Activated CD4-positive, CD25-positive, alpha-beta regulatory T cell treated with anti-CD3 and anti-CD28 coated beads, Interleukin-2, amount 50 U/mL, for 72 hours (primary cell): ENCODE measurements at regions not wholly inside any gene's neighbourhood (a gene's known extent, or its start where the extent isn't known, plus 50 kb on each side); places are given as distances from the start of the nearest gene placed in this dataset.
"Not testable (repeated sequence)": the region's sequence is repeated elsewhere in the genome, so short reads cannot be mapped to it uniquely, and the experiment has no call there.

ENCODE experiments used
- DNase-seq: peaks from one replicate; pipeline ENCODE4 v3.0.0; 2021

DNA sequence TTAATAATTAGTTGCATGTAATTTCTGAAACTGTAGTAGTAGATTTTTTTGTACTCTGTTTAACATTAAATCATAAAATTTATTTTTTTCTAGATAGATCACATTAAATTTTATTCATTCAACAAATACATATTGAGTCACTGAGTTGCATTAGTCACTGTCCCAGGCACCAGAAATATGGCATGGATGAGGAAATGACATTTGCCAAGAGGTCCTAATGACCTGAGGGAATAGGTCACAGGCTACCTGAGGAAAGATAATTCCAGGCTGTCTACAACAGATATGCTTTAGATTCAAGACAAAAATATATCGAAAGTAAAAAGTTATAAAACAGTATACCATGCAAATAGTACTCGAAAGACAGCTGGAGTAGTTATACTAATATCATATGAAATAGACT, 852.4 kb upstream of the ACVR2A start:
- DNase-seq = no peak

DNA sequence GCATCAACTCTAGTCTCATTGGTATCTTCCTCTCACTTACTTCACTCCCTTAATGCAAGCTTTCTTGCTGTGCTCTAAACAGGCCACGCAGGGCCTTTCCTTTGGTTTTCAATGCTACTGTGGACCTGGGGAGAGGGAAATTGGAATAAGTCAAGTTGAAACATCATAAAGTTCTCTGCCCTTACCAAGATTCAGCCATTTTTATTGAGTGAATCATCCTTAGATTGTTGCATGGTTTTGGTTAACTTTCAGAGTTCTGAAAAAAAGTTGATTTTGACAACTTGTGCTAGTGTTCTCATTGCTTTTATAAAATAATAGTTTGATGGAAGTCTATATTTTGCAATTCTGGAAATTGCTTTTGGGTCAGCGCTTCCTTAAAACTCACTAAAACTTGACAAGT, 852.8 kb upstream of the ACVR2A start:
- no peak for DNase-seq

DNA sequence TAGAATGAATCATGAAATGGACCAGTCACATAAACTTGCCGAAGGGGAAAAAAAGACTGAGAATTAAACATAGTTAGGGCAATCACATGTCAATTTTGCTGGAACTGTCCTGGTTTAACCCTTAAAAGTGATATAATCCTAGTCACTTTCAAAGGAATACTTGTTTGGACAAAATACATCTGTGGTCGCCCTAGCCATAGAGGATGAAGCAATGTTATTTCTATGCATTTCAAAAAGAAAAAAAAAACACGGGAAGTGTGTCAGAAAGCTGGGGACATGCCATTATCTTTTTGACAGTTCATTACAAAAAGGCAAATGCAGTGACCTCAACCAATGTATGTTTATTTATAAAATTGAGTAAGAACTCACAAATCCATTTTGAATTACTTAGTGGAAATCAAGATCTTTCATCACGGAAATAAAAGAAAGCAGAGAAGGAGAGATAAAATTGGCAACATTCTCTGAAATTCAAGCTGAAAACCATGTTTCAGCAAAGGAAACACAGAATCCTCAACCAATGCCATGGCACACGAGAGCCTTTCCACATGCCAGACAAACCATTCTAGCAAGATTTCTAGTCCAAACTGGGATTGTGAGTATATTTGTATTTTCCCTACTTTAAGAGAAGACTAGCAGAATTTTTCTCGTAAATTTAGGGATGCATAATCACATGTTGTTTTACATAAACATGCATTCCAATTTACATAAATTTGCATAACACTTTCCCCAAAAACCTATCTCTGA, 854.3 kb upstream of the ACVR2A start:
- DNase-seq = no peak

DNA sequence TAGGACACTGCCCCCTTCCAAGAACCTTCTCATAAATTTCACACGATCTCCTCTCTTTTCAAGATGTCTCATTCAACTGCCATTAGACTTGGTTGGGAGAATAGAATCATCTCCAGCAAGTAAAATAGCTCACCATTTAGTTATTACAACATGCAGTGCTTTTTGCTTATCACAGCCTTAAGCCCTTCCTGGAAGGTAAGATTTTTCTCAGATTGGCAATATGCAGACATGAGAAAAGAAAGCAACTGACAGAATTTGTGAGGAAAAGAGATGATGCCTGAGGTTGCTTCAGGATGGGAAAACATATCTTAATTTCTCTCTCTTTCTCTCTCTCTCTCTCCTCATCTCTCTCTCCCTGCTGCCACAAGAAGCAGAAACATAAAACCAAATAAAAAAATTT, 855.1 kb upstream of the ACVR2A start:
- DNase-seq = no peak

DNA sequence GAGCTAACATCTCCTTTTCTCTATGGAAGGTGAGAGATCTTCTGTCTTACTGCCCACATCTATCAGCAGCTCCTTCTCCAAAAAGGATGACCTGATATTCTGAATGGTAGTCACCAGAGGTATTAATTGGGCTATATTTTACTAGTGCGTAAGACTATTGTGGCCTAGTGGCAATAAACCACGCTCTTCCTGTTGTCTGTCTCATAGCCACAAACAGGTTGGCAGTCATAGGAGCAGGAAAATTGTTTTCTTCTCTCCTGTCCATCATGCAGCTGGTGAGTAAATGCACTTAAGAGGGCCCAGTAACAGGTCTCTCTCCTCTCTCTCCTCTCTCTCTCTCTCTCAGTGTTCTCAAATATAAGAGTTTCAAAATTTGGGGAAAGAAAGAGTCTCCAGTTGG, 856.8 kb upstream of the ACVR2A start:
- DNase-seq = no peak

DNA sequence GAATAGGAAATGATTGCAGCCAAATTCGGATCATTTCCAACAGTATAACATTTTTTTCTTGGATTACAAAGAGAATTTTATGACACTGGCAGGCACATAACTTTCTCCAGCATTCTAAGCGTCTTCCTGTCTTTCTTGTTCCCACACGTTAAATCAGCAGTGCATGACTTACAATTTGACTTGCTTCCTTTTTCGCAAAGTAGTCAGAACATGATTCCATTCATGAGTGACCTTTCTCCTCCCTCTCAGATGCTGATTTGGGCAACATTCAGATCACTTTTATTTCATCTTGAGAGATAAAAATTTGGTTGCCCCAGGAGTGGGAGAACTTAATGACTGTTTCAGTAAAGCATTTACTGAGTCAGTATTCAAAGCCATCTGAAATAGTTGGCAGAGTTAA, 858.7 kb upstream of the ACVR2A start:
- no peak for DNase-seq

DNA sequence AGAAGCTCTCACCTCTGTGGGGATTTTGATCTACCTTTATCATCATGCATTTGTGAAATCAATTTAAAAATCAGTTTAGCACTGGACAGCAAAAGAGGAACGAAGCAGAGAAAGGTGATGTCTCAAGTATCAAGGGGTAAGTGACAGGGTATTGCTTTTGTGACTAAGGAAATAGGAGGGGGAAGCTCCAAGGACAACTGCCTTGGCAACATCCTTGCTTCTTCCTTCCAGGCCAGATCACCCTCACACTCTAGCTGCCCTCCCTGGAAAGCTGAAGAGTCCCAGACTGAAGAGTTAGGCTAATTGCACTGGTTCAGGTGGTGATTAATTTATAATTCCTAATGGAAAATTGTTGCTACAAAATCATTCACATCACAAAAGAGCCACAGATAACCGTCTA, 859.1 kb upstream of the ACVR2A start:
- DNase-seq = no peak

DNA sequence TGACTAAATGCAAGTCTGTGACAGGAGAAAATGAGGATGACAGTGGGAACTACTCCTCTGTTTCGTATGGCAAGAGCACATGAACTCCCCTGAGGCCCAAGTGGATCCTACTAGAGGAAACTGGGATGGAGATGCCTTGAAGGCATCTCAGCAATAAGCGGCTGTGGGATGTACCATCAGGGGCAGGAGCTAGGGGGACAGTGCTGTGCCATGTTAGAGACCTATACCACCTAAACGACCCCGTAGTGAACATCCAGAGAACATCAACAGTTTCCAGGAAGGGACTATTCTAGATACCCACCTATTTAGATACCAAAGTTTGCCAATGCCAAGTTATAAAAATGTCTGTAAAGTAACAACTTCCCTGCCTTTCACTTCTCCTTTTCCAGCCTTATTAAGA, 860.8 kb upstream of the ACVR2A start:
- DNase-seq = no peak

DNA sequence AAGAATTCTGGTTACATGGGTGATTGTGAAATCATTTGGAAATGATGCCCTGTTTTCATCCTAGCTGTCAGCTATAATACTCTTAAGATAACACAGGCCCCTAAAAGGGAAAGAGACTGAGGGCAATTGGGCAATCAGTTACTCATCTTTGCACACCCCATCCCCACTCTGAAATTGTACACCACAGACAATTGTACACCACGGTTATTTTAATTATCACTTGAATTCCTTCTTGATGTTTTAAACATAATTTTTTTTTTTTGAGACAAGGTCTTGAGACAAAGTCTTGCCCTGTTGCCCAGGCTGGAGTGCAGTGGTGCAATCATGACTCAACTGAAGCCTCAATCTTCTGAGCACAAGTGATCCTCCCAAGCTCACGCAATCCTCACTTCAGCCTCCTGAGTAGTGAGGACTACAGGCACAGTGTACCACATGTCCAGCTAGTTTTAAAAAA, 862.4 kb upstream of the ACVR2A start:
- no peak for DNase-seq

DNA sequence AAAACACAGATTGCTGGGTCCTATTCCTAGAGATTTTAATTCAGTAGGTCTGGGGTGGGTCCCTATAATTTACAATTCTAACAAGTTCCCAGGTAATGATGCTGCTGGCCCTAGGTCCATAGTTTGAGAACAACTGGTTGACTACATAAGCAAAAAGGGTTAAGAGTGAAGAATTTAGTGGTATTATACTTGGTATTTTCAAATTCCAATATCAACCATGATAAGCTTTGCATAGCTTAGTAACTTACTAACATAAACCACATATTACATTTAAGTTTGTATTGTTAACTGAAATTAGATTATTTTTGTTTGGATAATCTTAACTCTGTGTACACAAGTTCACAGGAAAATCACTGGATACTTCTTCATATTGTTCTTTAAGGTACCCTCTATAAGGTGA, 862.9 kb upstream of the ACVR2A start:
- no peak for DNase-seq

DNA sequence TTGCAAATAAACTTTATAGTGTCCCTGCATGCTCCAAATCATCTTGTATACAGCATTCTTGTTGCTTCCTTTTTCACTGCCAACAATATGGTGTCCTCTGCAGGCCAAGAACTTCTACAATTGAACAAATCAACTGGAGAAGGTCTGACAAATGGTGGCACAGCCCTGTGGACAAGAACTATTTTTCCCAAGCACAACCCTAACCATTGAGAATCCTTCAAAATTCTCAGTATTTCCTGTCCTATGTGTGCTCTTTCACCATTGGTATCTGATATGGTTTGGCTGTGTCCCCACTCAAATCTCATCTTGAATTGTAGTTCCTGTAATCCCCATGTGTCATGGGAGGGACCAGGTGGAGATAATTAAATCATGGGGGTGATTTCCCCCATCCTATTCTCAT, 865.1 kb upstream of the ACVR2A start:
- DNase-seq = no peak

DNA sequence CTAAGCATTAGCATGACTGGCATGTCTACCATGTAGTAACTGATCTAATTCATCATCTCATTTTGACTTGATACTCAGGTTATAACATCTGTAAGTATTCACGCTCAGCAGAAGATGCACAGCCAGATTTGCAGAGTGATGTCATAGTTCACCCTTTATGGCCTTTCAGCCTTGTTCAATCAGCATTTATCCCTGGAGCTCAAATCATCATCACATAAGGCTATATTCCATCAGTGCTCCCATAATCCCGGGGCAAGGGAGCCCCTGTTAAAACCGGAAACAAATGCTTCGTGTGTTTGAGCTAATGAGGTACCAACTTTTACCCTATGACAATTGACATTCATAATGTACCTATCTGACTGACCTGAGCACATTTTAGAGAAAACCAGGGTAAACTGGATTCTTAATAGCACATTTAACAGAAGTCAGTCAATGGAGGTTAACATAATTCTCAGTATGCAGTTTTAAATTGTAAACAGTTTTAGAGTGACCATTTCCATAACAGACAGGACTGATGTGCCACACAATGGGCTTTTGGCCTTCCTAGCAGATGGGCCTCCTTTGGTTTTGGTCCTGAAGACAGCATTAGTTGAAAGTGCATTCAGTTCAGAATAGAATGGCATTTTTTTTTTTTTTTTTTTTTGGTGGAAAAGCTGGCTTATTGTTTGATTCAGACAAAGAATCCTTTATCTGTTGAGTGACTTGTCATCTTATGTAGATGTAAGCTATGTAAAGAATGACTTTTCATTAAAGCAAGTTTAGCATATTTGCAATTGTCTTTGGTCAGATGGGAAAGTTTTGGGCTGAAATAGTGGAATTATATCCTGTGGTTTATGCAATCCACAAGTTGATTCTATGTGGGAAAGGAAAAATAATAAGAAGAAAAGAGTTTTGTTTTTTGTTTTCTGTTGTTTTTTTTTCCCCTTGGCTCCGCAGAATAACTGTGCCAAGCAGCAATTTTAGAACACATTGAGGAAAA, 866.0 kb upstream of the ACVR2A start:
- no peak for DNase-seq

DNA sequence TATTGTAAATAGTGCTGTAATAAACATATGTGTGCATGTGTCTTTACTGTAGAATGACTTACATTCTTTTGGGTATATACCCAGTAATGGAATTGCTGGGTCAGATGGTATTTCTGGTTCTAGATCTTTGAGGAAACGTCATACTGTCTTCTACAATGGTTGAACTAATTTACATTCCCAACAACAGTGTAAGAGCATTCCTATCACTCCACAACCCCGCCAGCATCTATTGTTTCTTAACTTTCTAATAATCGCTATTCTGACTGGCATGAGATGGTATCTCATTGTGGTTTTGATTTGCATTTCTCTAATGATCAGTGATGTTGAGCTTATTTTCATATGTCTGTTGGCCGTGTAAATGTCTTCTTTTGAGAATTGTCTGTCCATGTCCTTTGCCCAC, 873.8 kb upstream of the ACVR2A start:
- not testable (repeated sequence) for DNase-seq

DNA sequence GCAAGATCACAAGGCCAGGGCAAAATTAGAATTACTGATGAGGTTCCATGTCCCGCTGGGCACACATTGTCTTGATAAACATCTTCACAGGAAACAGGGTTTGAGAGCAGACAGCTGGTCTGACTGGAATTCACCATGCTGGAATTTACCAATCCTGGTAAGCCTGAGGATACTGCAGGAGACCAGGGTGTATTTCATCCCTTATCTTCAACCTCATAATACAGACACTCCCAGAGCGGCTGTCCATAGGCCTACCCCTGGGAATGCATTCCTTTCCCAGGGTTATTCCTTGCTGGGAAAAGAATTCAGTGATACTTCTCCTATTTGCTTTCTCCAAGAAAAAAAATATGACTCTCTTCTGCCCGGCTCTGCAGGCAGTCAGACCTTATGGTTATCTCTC, 875.1 kb upstream of the ACVR2A start:
- DNase-seq = not testable (repeated sequence)

DNA sequence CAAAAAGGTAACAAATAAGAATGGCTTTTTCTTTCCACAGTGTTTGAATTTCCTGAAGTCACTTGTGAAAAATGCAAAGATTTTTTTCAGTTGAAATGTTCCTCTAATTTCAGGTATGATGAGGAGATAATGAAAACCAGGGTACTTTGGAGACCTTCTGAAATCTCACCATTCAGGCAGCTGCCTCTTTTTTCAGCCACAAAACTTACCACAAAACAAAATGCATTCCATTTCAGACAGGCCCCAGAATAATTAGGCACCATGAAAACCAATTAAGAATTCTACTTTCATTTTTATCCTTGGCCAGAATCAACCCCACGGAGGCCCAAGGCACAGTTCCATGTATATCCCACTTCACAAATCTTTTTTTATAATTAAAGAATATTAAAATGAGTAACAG, 880.3 kb upstream of the ACVR2A start:
- DNase-seq = no peak

DNA sequence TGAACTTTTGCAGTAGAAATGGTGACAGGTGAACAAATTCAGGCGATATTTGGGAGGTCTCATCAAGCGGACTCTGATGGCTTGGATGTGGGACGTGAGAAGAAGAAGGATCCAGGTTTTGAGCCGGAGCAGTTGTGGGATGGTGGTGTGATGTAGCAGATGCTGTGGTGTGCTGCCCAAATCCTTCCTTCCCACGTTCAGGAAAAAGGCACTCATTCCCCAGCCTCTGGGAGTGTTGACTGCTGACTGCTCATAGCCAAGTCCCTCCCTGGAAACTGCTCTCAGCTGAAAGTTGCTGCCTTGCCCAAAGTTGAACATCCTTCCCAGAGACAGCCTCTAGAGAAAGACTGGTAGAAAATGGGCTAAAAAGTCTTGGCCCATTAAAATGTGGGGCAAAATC, 890.3 kb upstream of the ACVR2A start:
- no peak for DNase-seq

DNA sequence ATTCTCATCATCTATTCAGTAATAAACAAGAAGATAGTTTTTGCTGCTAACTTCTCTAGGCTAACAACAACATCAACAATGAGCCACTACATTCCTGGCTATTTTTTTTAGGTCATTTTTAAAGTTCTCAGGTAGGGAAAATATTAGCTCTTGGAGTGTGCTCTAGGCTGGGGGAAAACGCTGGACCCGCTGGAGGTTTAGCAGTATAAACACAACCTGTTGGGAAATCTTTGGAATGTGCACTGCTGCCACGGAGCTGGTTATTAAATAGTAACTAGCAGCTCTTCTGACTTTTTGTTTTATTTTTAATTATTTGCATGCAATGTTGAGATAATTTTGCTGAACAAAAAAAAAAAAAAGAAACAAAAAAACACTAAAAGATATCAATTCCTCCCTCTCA, 892.1 kb upstream of the ACVR2A start:
- DNase-seq = no peak

DNA sequence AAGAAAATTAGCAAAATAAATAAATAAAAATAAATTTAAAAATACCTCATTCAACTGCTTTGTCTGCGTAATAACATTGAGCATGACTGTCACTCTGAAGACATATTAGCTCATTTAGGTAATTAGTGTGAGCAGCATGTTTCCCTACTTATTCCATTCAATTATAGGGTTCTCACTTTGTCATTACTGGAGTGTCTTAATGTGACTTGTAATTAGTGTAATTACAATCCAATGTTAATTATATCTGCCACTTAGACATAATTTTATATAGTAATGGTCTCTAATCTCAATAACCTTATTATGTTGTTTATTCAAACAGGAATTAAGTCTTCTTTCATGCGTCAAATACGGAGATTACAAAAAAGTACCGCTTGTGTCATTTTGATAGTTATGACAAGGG, 893.9 kb upstream of the ACVR2A start:
- no peak for DNase-seq

DNA sequence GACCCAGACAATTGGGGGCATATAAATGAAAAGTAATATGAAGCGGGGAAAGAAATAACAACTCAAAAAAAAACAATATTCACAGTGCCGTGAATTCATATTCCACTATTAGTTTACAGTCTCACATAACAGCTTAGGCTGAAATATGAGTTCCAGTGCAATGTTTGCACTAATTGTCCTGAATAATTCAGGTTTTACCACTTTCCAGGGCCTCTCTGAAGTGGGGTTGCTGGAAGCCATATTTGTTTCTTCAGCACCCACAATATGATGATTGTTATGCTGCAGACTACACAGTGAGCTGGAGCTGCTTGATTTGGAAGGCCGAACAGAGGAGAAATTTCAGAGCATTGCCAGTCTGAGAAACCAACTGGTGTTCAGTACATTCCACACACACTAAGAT, 894.5 kb upstream of the ACVR2A start:
- DNase-seq = no peak

DNA sequence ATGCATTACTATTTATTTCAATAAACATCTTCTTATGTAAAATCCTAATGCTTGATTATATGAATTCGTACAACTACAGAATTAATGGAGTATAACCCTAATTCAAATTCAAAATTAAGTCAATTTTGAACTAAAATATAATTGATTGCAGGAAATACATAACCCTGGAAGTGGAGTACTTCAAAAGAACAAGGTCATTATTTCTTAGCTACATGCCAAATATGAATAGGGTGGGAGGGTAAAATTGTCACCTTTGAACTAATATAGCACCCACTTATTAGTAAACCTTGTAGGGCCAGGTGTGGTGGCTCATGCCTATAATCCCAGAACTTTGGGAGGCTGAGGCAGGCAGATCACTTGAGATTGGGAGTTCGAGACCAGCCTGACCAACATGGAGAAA, 895.4 kb upstream of the ACVR2A start:
- DNase-seq = no peak

DNA sequence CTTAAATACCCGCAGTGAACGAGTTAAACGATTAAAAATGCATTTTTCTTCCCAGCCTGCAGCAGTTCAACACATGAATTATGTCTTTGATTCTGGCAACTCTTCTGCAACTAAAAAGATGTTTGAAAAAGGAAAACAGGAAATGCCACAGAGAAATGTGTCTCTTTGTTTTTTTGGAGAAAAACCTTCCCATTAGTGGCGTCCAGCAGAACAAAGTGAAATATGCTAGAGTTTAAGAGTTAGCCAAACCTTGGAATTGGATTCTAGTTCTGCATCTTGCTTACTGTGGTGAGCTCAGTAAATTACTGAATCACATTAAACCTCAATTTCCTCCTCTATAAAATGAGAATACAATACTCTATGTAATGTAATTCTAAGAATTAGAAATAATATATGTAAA, 900.2 kb upstream of the ACVR2A start:
- no peak for DNase-seq

DNA sequence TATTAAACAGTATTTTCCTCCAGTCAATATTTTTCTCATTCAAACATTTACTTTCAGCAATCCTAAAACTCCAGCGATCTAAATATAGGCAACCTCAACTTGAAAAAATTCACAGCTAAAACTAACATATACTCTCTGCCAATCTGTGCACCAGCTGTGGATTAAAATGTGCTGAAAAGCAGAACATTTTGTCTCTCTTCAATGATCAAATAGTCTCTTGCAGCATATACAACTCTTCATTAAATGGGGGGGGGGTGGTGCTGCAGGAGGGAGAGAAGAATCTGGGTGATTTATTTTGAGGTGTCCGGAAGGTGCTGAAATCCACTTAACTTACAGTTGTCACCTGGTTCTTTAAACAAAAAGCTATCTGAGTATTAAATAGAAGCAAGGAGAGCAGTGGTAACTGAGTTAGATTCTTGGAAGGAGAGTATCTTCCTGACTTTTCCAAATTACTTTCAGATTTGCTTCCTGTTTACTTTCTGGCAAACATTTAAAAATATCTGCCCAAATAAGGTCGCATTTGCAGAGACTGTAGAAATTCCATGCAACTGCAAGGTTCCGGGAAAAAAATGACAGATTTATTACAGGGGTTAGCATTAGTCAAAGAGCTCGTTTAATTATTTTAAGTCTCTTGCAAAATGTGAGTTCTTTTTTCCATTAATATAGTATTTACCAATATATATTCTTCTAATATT, 904.7 kb upstream of the ACVR2A start:
- no peak for DNase-seq

DNA sequence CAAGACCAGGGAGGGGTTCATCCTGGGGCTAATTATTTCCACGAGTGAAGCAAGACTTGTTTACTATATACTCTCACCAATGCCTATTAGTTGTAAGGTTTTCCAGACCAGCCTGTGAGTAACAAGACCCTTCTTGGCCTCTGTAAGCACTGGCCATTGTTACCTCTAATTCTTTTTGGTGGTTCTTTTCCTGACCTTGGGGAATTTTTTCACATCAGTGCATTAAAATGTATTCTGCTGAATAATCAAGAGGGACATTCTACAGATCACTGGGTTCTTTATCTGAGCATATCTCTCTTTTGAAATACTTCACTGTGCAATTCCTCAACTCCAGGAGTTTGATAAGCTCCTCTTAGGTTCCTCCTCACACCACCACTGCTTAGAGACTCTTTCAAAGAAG, 909.9 kb upstream of the ACVR2A start:
- no peak for DNase-seq

DNA sequence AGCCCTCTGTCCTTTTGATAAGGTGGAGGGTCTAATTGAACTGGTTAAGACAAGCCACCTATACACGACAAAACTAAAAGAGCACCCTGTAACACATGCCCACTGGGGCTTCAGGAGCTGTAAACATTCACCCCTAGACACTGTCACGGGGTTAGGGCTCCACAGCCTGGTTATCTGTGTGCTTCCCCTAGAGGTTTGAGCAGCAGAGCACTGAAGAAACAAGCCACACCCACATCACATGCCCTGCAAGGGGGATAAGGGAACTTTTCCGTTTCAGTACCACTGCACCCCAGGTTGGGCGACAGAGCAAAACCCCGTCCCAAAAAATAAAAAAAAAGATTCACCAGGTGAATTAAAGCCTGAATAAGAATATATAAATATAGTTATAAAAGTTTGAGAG, 913.7 kb upstream of the ACVR2A start:
- no peak for DNase-seq
